ENCODE measurements at regions not wholly inside any gene's neighbourhood (a gene's known extent, or its start where the extent isn't known, plus 50 kb on each side); places are given as distances from the start of the nearest gene placed in this dataset.

- TF ChIP-seq CTCF (IDR thresholded peaks at IDR 0.05), result no peak
- TF ChIP-seq POLR2A (IDR thresholded peaks at IDR 0.05), result no peak
These were observed 225.0 kb downstream of the LRIG3 start for GRCh38 chr12:58695263-58695662.

Data from esophagus squamous epithelium (tissue), 4 donors.